ENCODE measurements at regions not wholly inside any gene's neighbourhood (a gene's known extent, or its start where the extent isn't known, plus 50 kb on each side); places are given as distances from the start of the nearest gene placed in this dataset.

DNA sequence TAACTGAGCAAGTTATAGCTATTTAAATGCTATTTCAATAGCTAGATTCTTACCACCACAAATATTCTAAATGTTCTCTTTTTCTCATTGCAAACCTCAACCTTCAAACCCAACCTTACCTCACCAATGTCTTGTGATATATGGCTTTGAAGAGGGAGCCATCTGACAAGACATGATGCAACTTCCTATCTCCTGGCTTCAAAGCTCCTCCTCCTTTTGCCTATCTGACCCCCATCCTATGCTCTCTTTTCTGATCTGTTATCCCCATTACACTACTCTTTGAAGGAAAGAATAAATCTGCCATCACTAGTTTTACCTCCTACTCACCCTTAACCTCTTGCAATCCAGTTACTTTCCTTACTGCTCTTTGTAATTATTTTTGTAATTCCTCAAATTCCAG, 235.6 kb upstream of the ZSWIM2 start:
- Mint-ChIP-seq H3K4me3 (no peak overlapping the region), H3K4me1 (ENCODE audit: low read depth) (no peaks in the 10 kb centered on the region), H3K36me3 (no peaks in the 10 kb centered on the region), H3K27me3 (no peaks in the 10 kb centered on the region), H3K27ac (no peak overlapping the region), H3K9me3 (ENCODE audit: low read depth) (no peaks in the 10 kb centered on the region)

DNA sequence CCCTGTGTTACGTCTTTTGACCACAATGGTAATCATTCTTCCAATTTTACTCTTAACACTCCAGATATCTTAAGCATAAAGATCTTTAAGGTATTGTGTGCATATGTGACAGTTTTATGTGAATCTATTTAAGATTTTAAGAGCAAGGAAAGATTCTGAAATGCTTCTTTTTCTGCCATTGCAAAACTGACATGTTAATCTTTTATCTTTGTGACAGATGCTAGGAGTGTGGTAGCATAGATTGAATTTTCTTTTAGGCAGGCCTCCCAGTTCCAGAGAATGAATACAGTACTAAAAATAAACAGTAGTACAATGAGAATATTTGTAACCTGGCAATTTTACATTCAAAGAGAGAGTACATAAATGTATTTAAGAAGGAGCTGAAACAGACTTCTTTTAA, 232.5 kb upstream of the ZSWIM2 start:
- H3K4me1 Mint-ChIP-seq (ENCODE audit: low read depth), result no peaks in the 10 kb centered on the region
- H3K36me3 Mint-ChIP-seq, result no peaks in the 10 kb centered on the region
- no peak overlapping the region for H3K27ac Mint-ChIP-seq
- no peaks in the 10 kb centered on the region for H3K9me3 Mint-ChIP-seq (ENCODE audit: low read depth)
- H3K4me3 Mint-ChIP-seq, result no peak overlapping the region
- H3K27me3 Mint-ChIP-seq, result no peaks in the 10 kb centered on the region

DNA sequence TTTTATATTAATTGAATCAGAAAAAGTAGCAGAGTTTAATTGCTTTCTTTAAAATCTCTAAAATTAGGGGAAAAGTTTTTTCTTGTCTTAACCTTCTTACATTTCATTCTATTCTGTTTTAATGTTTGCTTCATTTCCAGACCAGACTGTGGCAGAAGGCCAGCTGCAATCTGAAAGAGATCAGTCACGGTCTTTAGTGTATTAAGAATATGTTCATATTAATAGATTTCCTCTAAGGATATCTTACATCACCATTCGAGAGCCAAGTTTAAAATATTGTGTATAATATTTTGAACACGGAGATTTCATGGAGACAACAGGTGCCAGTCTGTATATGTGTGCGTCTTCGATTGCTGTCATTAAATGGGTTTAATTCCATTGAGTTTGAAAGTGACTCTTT, 230.9 kb upstream of the ZSWIM2 start:
- Mint-ChIP-seq H3K4me1 (ENCODE audit: low read depth) (no peaks in the 10 kb centered on the region), H3K4me3 (no peak overlapping the region), H3K36me3 (no peaks in the 10 kb centered on the region), H3K27me3 (no peaks in the 10 kb centered on the region), H3K27ac (no peak overlapping the region), H3K9me3 (ENCODE audit: low read depth) (no peaks in the 10 kb centered on the region)

GRCh38 chr2:187078297-187078696, 229.3 kb upstream of the ZSWIM2 start:
- Mint-ChIP-seq H3K4me1 (ENCODE audit: low read depth) (no peaks in the 10 kb centered on the region), H3K9me3 (ENCODE audit: low read depth) (no peaks in the 10 kb centered on the region), H3K36me3 (no peaks in the 10 kb centered on the region), H3K27ac (no peak overlapping the region), H3K27me3 (no peaks in the 10 kb centered on the region), H3K4me3 (no peak overlapping the region)

- no peaks in the 10 kb centered on the region for H3K36me3 Mint-ChIP-seq
- peaks cover 4% of the 10 kb centered on the region for H3K9me3 Mint-ChIP-seq (ENCODE audit: low read depth)
- no peaks in the 10 kb centered on the region for H3K4me1 Mint-ChIP-seq (ENCODE audit: low read depth)
- H3K4me3 Mint-ChIP-seq, result no peak overlapping the region
- H3K27me3 Mint-ChIP-seq, result no peaks in the 10 kb centered on the region
- H3K27ac Mint-ChIP-seq, result no peak overlapping the region
These were observed 226.7 kb upstream of the ZSWIM2 start for GRCh38 chr2:187075671-187076070.

- Mint-ChIP-seq H3K36me3 (no peaks in the 10 kb centered on the region), H3K9me3 (ENCODE audit: low read depth) (peaks cover 4% of the 10 kb centered on the region), H3K4me3 (no peak overlapping the region), H3K27me3 (no peaks in the 10 kb centered on the region), H3K27ac (no peak overlapping the region), H3K4me1 (ENCODE audit: low read depth) (no peaks in the 10 kb centered on the region)
These were observed 226.2 kb upstream of the ZSWIM2 start for GRCh38 chr2:187075199-187075635.

GRCh38 chr2:187058198-187058597, 209.2 kb upstream of the ZSWIM2 start:
- H3K9me3 Mint-ChIP-seq (ENCODE audit: low read depth), result peaks cover 5% of the 10 kb centered on the region
- H3K4me3 Mint-ChIP-seq, result no peak overlapping the region
- peaks cover 2% of the 10 kb centered on the region for H3K27me3 Mint-ChIP-seq
- no peaks in the 10 kb centered on the region for H3K36me3 Mint-ChIP-seq
- H3K27ac Mint-ChIP-seq, result no peak overlapping the region
- H3K4me1 Mint-ChIP-seq (ENCODE audit: low read depth), result no peaks in the 10 kb centered on the region

- Mint-ChIP-seq H3K36me3 (no peaks in the 10 kb centered on the region), H3K27ac (no peak overlapping the region), H3K4me1 (ENCODE audit: low read depth) (no peaks in the 10 kb centered on the region), H3K4me3 (no peak overlapping the region), H3K27me3 (peaks cover 2% of the 10 kb centered on the region), H3K9me3 (ENCODE audit: low read depth) (peaks cover 5% of the 10 kb centered on the region)
These were observed 208.5 kb upstream of the ZSWIM2 start for GRCh38 chr2:187057466-187057865.

DNA sequence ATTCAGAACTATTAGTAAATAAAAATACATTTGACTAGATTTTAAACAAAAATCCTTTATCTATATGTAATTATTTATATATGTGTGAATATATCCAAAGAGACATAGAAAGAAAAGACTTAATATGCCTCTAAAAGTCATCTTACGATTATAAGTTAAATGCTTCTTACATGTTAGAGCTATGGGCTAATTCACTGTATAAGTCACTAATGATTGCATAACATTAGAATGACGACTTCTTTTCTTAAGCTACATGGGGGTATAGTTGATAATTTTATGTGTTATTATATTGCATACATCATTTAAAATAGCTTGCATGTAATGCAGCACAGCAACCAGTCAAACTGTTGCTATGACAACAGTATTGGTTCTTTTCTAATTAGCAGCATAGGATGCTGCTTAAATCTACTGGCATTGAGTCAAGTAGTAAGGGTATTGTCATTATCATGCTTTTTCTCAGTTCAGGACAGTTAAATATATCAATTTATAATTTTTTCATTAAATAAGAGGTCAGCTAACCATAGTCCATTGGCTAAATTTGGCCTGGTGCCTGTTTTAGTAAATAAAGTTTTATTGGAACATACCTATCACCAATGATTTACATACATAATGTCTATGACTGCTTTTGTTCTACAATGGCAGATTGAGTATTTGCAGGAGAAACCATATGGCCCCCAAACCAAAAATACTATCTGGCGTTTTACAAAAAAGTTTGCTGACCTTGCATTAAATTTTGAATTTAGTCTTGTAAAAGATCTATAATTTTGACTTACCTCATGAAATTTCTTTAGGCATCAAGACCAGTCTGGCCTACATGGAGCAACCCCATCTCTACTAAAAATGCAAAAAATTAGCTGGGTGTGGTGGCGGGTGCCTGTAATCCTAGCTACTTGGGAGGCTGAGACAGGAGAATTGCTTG, 207.7 kb upstream of the ZSWIM2 start:
- H3K9me3 Mint-ChIP-seq (ENCODE audit: low read depth), result peaks cover 5% of the 10 kb centered on the region
- no peak overlapping the region for H3K27ac Mint-ChIP-seq
- H3K4me3 Mint-ChIP-seq, result no peak overlapping the region
- peaks cover 2% of the 10 kb centered on the region for H3K27me3 Mint-ChIP-seq
- no peaks in the 10 kb centered on the region for H3K4me1 Mint-ChIP-seq (ENCODE audit: low read depth)
- H3K36me3 Mint-ChIP-seq, result no peaks in the 10 kb centered on the region

- Mint-ChIP-seq H3K9me3 (ENCODE audit: low read depth) (peaks cover 5% of the 10 kb centered on the region), H3K27me3 (peaks cover 2% of the 10 kb centered on the region)
These were observed 206.5 kb upstream of the ZSWIM2 start for GRCh38 chr2:187055463-187055862.

DNA sequence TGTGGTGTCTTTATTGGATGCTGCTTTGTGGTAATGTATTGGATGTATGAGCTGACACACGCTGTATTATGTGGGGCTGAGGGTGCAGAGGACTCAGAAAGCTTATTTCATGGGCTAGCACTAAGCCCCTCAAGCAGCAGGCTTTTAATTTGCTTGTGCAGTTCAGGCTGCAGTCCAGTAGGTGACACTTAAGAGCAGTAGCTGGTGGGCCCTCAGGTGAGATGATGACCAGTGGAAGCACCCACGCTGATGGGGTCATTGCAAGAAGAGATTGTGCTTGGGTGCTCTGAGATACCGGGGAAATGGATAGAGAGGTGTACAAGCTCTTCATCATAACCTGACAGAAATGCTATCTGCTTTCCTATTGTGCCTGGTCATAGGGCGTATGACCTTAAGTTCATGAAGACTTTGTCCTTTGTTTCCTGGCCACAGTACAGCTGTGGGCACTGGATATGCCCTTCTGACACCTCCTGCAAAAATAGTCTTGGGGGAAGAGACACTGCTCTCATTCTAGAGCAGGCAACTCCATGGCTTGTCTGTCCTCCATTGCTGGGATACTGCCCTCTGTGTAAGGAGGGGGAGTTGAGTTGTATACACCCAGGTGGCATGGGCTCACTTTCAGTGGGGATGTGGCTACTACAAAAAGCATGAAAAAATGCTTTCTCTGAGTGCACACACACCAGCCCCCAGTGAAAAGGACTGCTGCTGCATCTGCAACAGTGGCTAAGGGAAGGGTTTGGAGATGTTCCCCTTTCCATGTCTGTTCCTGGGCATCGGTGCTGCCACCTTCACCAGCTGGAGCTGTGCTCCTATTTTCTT, 205.7 kb upstream of the ZSWIM2 start:
- H3K27me3 Mint-ChIP-seq, result peaks cover 2% of the 10 kb centered on the region
- H3K4me1 Mint-ChIP-seq (ENCODE audit: low read depth), result no peaks in the 10 kb centered on the region
- H3K27ac Mint-ChIP-seq, result no peak overlapping the region
- H3K36me3 Mint-ChIP-seq, result no peaks in the 10 kb centered on the region
- H3K4me3 Mint-ChIP-seq, result no peak overlapping the region
- peaks cover 5% of the 10 kb centered on the region for H3K9me3 Mint-ChIP-seq (ENCODE audit: low read depth)

More at GRCh38 chr2:187055463-187055862, 206.5 kb upstream of the ZSWIM2 start:
- no peaks in the 10 kb centered on the region for H3K36me3 Mint-ChIP-seq
- no peak overlapping the region for H3K4me3 Mint-ChIP-seq
- no peaks in the 10 kb centered on the region for H3K4me1 Mint-ChIP-seq (ENCODE audit: low read depth)
- H3K27ac Mint-ChIP-seq, result no peak overlapping the region

- Mint-ChIP-seq H3K4me1 (ENCODE audit: low read depth) (no peaks in the 10 kb centered on the region), H3K27me3 (no peaks in the 10 kb centered on the region), H3K36me3 (no peaks in the 10 kb centered on the region), H3K27ac (no peak overlapping the region), H3K9me3 (ENCODE audit: low read depth) (peaks cover 5% of the 10 kb centered on the region), H3K4me3 (no peak overlapping the region)
These were observed 202.4 kb upstream of the ZSWIM2 start for GRCh38 chr2:187051350-187051749.

GRCh38 chr2:187050409-187050998, 201.5 kb upstream of the ZSWIM2 start:
- Mint-ChIP-seq H3K27ac (no peak overlapping the region), H3K36me3 (no peaks in the 10 kb centered on the region), H3K27me3 (no peaks in the 10 kb centered on the region), H3K4me1 (ENCODE audit: low read depth) (no peaks in the 10 kb centered on the region), H3K4me3 (no peak overlapping the region), H3K9me3 (ENCODE audit: low read depth) (peaks cover 5% of the 10 kb centered on the region)

GRCh38 chr2:187037310-187037709, 188.3 kb upstream of the ZSWIM2 start:
- no peak overlapping the region for H3K4me3 Mint-ChIP-seq
- H3K4me1 Mint-ChIP-seq (ENCODE audit: low read depth), result no peaks in the 10 kb centered on the region
- H3K27me3 Mint-ChIP-seq, result no peaks in the 10 kb centered on the region
- H3K36me3 Mint-ChIP-seq, result no peaks in the 10 kb centered on the region
- H3K27ac Mint-ChIP-seq, result no peak overlapping the region
- no peaks in the 10 kb centered on the region for H3K9me3 Mint-ChIP-seq (ENCODE audit: low read depth)

DNA sequence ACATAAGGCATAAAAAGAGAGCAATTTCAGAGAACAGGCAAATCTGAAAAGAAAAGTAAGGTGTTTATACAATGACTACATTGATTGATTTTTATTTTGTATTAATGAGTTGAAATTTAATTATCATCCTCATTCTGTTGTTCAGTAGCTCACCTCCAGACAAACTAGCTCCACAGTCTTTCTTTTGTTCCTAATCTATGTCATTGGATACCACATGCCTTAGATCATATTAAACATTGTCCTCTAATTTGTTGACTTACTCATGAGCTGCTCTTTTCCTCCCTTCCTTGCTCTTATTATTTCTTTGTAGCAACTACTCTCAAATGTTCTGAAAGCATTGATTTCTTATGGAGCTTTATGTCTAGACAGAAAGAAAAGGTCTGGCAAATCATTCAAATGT, 185.5 kb upstream of the ZSWIM2 start:
- H3K27me3 Mint-ChIP-seq, result no peaks in the 10 kb centered on the region
- no peaks in the 10 kb centered on the region for H3K9me3 Mint-ChIP-seq (ENCODE audit: low read depth)
- H3K4me1 Mint-ChIP-seq (ENCODE audit: low read depth), result no peaks in the 10 kb centered on the region
- no peak overlapping the region for H3K4me3 Mint-ChIP-seq
- H3K27ac Mint-ChIP-seq, result no peak overlapping the region
- no peaks in the 10 kb centered on the region for H3K36me3 Mint-ChIP-seq

Measured in activated naive CD8-positive, alpha-beta T cell (primary cell).